Gastrocnemius medialis (tissue), 4 donors: ENCODE measurements at regions not wholly inside any gene's neighbourhood (a gene's known extent, or its start where the extent isn't known, plus 50 kb on each side); places are given as distances from the start of the nearest gene placed in this dataset.

ENCODE experiments used
- ATAC-seq, 2 donors: fragments of 150-250 bp; one replicate each; pipeline ENCODE4 v1.9.1; 2016
- DNase-seq, 2 donors: peaks; one replicate each; pipeline ENCODE4 v3.0.0-alpha.2; 2019
- H3K27ac ChIP-seq, 4 donors: fragments of 200-600 bp; sonication (generic); 1 replicate in 1 of 4; 2 replicates in 3 of 4; pipeline ENCODE4 v1.5.1; 2016 to 2018; ENCODE audit warnings: mild to moderate bottlenecking in 2 of 4, moderate library complexity in 1 of 4
- H3K27me3 ChIP-seq, 3 donors: fragments of 200-600 bp; sonication (generic) in 2 of 3; 1 replicate in 1 of 3; 2 replicates in 2 of 3; pipeline versions ENCODE4 v1.5.1 to v1.6.0; 2016 to 2019; ENCODE audit warnings: mild to moderate bottlenecking in 1 of 3, moderate library complexity in 1 of 3
- H3K36me3 ChIP-seq, 2 donors: fragments of 200-600 bp; sonication (generic) in 1 of 2; one replicate each; pipeline ENCODE4 v1.5.1; 2017 to 2018
- H3K4me1 ChIP-seq, 2 donors: fragments of 200-600 bp; sonication (generic) in 1 of 2; one replicate each; pipeline ENCODE4 v1.5.1; 2016 to 2017; ENCODE audit warnings: mild to moderate bottlenecking in 2 of 2
- H3K4me3 ChIP-seq, 4 donors: fragments of 200-600 bp; sonication (generic) in 3 of 4; 1 replicate in 1 of 4; 2 replicates in 3 of 4; pipeline ENCODE4 v1.5.1; 2016 to 2019; ENCODE audit warnings: mild to moderate bottlenecking in 2 of 4
- H3K9me3 ChIP-seq, 3 donors: fragments of 200-600 bp; sonication (generic) in 2 of 3; 1 replicate in 1 of 3; 2 replicates in 2 of 3; pipeline ENCODE4 v1.5.1; 2016 to 2019
- CTCF ChIP-seq, 5 experiments: fragments of 450-650 bp in 3 of 5; fragments of 200-600 bp in 2 of 5; sonication (generic) in 2 of 5; IDR thresholded peaks in 4 of 5; conservative IDR thresholded peaks in 1 of 5; 1 replicate in 4 of 5; 2 replicates in 1 of 5; pipeline ENCODE4 v1.5.1; 2016 to 2019; ENCODE audit warnings: antibody characterized with exemption in 5 of 5, mild to moderate bottlenecking in 3 of 5, moderate library complexity in 3 of 5
- POLR2A ChIP-seq, 2 donors: fragments of 450-650 bp; IDR thresholded peaks; one replicate each; pipeline ENCODE4 v1.6.1; 2017; ENCODE audit warnings: antibody characterized with exemption in 2 of 2, mild to moderate bottlenecking in 2 of 2, moderate library complexity in 2 of 2
- in situ Hi-C, 4 donors: fragments of 200-750 bp; cut with MboI; loops; one replicate each; pipeline versions ENCODE4 v1.15.0 to v1.8.0; 2017; ENCODE audit warnings: low sequenced_read_pairs in 4 of 4
- intact Hi-C: fragments of 100-400 bp; cut with DNase I; formaldehyde crosslinking; loops from one replicate; pipeline ENCODE4 v1.15.1; 2023; ENCODE audit warnings: low total_unique reads

DNA sequence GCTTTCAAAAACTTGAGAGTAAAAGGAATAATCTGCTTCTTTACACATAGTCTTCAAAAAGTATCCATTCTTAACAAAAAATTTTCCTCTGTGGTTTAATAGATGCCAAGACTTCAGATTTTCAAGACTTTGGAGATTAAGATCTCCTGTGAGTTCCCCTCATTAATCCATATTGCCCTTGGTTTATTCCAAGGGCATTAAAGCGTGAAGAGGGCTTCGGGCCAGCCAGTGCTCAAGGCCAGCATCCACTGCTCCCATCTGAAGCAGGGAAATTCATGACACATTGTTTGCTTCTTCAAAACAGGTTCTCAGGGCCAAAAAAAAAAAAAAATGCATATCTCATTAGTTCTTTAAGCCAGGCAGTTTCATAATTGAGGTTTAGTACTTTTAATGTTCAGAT is 137.3 kb upstream of the RHOBTB1 start:
- in situ Hi-C loops: no loop called here
- Histone ChIP-seq H3K36me3 (no peaks in the 10 kb centered on the region), H3K9me3 (no peaks in the 10 kb centered on the region), H3K27me3 (no peaks in the 10 kb centered on the region), H3K27ac (no peak overlapping the region), H3K4me1 (no peaks in the 10 kb centered on the region), H3K4me3 (no peak overlapping the region)
- ATAC-seq (no peak), DNase-seq (no peak)
- TF ChIP-seq POLR2A (IDR thresholded peaks at IDR 0.05): no peak
- TF ChIP-seq CTCF (IDR thresholded peaks at IDR 0.05 in 4 of 5, conservative IDR thresholded peaks at IDR 0.05 in 1 of 5): no peak
- intact Hi-C loops: no loop called here

GRCh38 chr10:61078542-61079275 is 134.7 kb upstream of the RHOBTB1 start:
- Histone ChIP-seq H3K27ac (no peak overlapping the region), H3K9me3 (no peaks in the 10 kb centered on the region), H3K4me1 (no peaks in the 10 kb centered on the region), H3K4me3 (no peak overlapping the region), H3K27me3 (no peaks in the 10 kb centered on the region), H3K36me3 (no peaks in the 10 kb centered on the region)
- no peak for ATAC-seq
- TF ChIP-seq CTCF (IDR thresholded peaks at IDR 0.05 in 4 of 5, conservative IDR thresholded peaks at IDR 0.05 in 1 of 5) (no peak), POLR2A (IDR thresholded peaks at IDR 0.05) (no peak)
- no peak for DNase-seq
- in situ Hi-C loops (no loop called here), intact Hi-C loops (no loop called here)

DNA sequence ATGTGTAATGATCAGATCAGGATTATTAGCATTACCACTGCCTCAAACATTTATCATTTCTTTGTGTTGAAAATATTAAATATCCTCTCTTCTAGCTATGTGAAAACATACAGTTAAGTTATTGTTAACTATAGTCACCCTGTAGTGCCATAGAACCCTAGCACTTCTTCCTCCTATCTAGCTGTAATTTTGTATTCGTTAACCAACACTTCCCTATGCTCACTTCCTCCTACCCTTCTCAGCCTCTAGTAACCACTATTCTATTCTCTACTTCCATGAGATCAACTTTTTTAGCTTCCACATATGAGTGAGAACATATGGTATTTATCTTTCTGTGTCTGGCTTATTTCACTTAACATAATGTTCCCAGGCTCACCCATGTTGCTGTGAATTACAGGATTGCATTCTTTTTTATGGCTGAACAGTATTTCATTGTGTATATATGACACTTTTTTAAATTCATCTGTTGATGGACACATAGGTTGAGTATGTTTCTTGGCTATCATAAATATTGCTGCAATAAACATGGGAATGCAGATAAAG is 132.7 kb upstream of the RHOBTB1 start:
- Histone ChIP-seq H3K27me3 (no peaks in the 10 kb centered on the region), H3K36me3 (no peaks in the 10 kb centered on the region), H3K4me1 (no peaks in the 10 kb centered on the region), H3K4me3 (no peak overlapping the region), H3K9me3 (no peaks in the 10 kb centered on the region), H3K27ac (no peak overlapping the region)
- DNase-seq (no peak), ATAC-seq (no peak)
- in situ Hi-C loops: no loop called here
- TF ChIP-seq POLR2A (IDR thresholded peaks at IDR 0.05): no peak
- TF ChIP-seq CTCF (IDR thresholded peaks at IDR 0.05 in 4 of 5, conservative IDR thresholded peaks at IDR 0.05 in 1 of 5): no peak
- intact Hi-C loops: no loop called here

- TF ChIP-seq POLR2A (IDR thresholded peaks at IDR 0.05): no peak
- TF ChIP-seq CTCF (IDR thresholded peaks at IDR 0.05 in 4 of 5, conservative IDR thresholded peaks at IDR 0.05 in 1 of 5): no peak
- in situ Hi-C loops: no loop called here
- Histone ChIP-seq H3K9me3 (no peaks in the 10 kb centered on the region), H3K27ac (no peak overlapping the region), H3K36me3 (no peaks in the 10 kb centered on the region), H3K27me3 (no peaks in the 10 kb centered on the region), H3K4me1 (peaks cover 2 to 10% of the 10 kb centered on the region in 2 donors), H3K4me3 (no peak overlapping the region)
- ATAC-seq (no peak), DNase-seq (no peak)
- intact Hi-C loops: no loop called here
Observed at GRCh38 chr10:61073391-61073790, 129.4 kb upstream of the RHOBTB1 start.
